GM23338 (cell line): ENCODE measurements at regions not wholly inside any gene's neighbourhood (a gene's known extent, or its start where the extent isn't known, plus 50 kb on each side); places are given as distances from the start of the nearest gene placed in this dataset.

Source experiments
- ATAC-seq: fragments of 200-7000 bp; cut with Tn5 transposase; 3 replicates; pipeline ENCODE4 v1.9.1; 2020
- DNase-seq: peaks from one replicate; pipeline ENCODE4 v3.0.0-alpha.2; 2015; ENCODE audit warnings: low spot score
- H2AFZ ChIP-seq: fragments of 200-600 bp; sonication (generic); 2 replicates; pipeline ENCODE4 v1.8.0; 2016; ENCODE audit warnings: antibody characterized with exemption, mild to moderate bottlenecking, moderate library complexity
- H3F3A ChIP-seq: fragments of 200-600 bp; sonication (generic); replicated peaks from 2 replicates; pipeline ENCODE4 v1.8.0; 2017; ENCODE audit warnings: antibody characterized with exemption, mixed run types, low read depth
- H3K27ac ChIP-seq: fragments of 200-600 bp; sonication (generic); 2 replicates; pipeline ENCODE4 v1.6.1; 2016; ENCODE audit warnings: low read depth
- H3K27me3 ChIP-seq: fragments of 200-600 bp; sonication (generic); 2 replicates; pipeline ENCODE4 v1.8.0; 2016; ENCODE audit warnings: mild to moderate bottlenecking, mixed run types, moderate library complexity; ENCODE audit not compliant: insufficient read depth
- H3K36me3 ChIP-seq: fragments of 200-600 bp; sonication (generic); 2 replicates; pipeline ENCODE4 v1.8.0; 2016; ENCODE audit warnings: mild to moderate bottlenecking; ENCODE audit not compliant: insufficient read depth
- H3K4me1 ChIP-seq: fragments of 200-600 bp; sonication (generic); 2 replicates; pipeline ENCODE4 v1.8.0; 2016; ENCODE audit warnings: mild to moderate bottlenecking, moderate library complexity; ENCODE audit not compliant: insufficient read depth
- H3K4me2 ChIP-seq: fragments of 200-600 bp; sonication (generic); 2 replicates; pipeline ENCODE4 v1.7.1; 2017; ENCODE audit warnings: mixed run types
- H3K4me3 ChIP-seq: fragments of 200-600 bp; sonication (generic); 2 replicates; pipeline ENCODE4 v1.6.1; 2016; ENCODE audit warnings: mixed run types
- H3K79me2 ChIP-seq: fragments of 200-600 bp; sonication (generic); replicated peaks from 2 replicates; pipeline ENCODE4 v1.8.0; 2017; ENCODE audit warnings: mild to moderate bottlenecking; ENCODE audit not compliant: insufficient read depth
- H3K9me2 ChIP-seq: fragments of 200-600 bp; sonication (generic); 2 replicates; pipeline ENCODE4 v1.8.0; 2017; ENCODE audit not compliant: insufficient read depth
- H4K20me1 ChIP-seq: fragments of 200-600 bp; sonication (generic); replicated peaks from 2 replicates; pipeline ENCODE4 v1.8.0; 2017; ENCODE audit warnings: mild to moderate bottlenecking; ENCODE audit not compliant: insufficient read depth
- H3K27ac Mint-ChIP-seq: 2 replicates; pipeline ENCODE4 v1.8.0; 2020; ENCODE audit warnings: inconsistent platforms, mild to moderate bottlenecking, moderate library complexity, mixed read lengths
- H3K27me3 Mint-ChIP-seq: 3 replicates; pipeline ENCODE4 v1.8.0; 2022; ENCODE audit warnings: low read depth, mild to moderate bottlenecking, moderate library complexity, mixed read lengths, inconsistent platforms; ENCODE audit not compliant: insufficient read depth, poor library complexity
- H3K36me3 Mint-ChIP-seq: 3 replicates; pipeline ENCODE4 v1.8.0; 2021; ENCODE audit warnings: low read depth, mild to moderate bottlenecking, inconsistent platforms, moderate library complexity, mixed read lengths
- H3K4me1 Mint-ChIP-seq: 3 replicates; pipeline ENCODE4 v1.8.0; 2020; ENCODE audit warnings: mild to moderate bottlenecking, inconsistent platforms, mixed read lengths
- H3K4me3 Mint-ChIP-seq: 3 replicates; pipeline ENCODE4 v1.8.0; 2021; ENCODE audit warnings: moderate library complexity, mild to moderate bottlenecking, inconsistent platforms, mixed read lengths
- H3K9me3 Mint-ChIP-seq: 3 replicates; pipeline ENCODE4 v1.8.0; 2020; ENCODE audit warnings: moderate library complexity, mild to moderate bottlenecking, inconsistent platforms, mixed read lengths
- ETS1 ChIP-seq: IDR thresholded peaks from 2 replicates; pipeline ENCODE4 v1.6.1; 2016; ENCODE audit warnings: antibody characterized with exemption
- EZH2 ChIP-seq: fragments of 200-600 bp; sonication (generic); IDR thresholded peaks from one replicate; pipeline ENCODE4 v1.8.0; 2017; ENCODE audit warnings: antibody characterized with exemption, mild to moderate bottlenecking, low read depth; ENCODE audit not compliant: unreplicated experiment
- EZH2phosphoT487 ChIP-seq: fragments of 200-600 bp; sonication (generic); IDR thresholded peaks from one replicate; pipeline ENCODE4 v1.8.1; 2018; ENCODE audit warnings: antibody characterized with exemption; ENCODE audit not compliant: unreplicated experiment
- NANOG ChIP-seq: IDR thresholded peaks from 2 replicates; pipeline ENCODE4 v1.6.1; 2016; ENCODE audit warnings: antibody characterized with exemption, borderline replicate concordance
- STAT1 ChIP-seq: IDR thresholded peaks from one replicate; pipeline ENCODE4 v1.6.1; 2016; ENCODE audit warnings: antibody characterized with exemption; ENCODE audit not compliant: unreplicated experiment
- ZNF114 ChIP-seq: fragments of 250-450 bp; sonication (Bioruptor Pico); IDR thresholded peaks from 2 replicates; pipeline ENCODE4 v1.5.0; 2020; ENCODE audit warnings: mild to moderate bottlenecking, moderate library complexity
- ZNF331 ChIP-seq: fragments of 250-450 bp; sonication (Bioruptor Pico); IDR thresholded peaks from 2 replicates; pipeline ENCODE4 v1.5.0; 2020; ENCODE audit warnings: low read depth, mild to moderate bottlenecking, moderate library complexity
- TF ChIP-seq, protein P1 (sequence below), 2 experiments: fragments of 200-600 bp in 1 of 2; sonication (generic) in 1 of 2; conservative IDR thresholded peaks; 2 replicates each; pipeline versions ENCODE4 v1.5.1 to v1.6.1; 2016 to 2017; ENCODE audit warnings: antibody characterized with exemption in 2 of 2, low read depth in 2 of 2, mild to moderate bottlenecking in 2 of 2, moderate library complexity in 1 of 2
- TF ChIP-seq, protein P2 (sequence below): fragments of 250-450 bp; sonication (Bioruptor Pico); IDR thresholded peaks from 2 replicates; pipeline ENCODE4 v1.5.0; 2020; ENCODE audit warnings: mild to moderate bottlenecking, moderate library complexity

- Histone ChIP-seq H4K20me1 (no peaks in the 10 kb centered on the region), H3K4me1 (no peaks in the 10 kb centered on the region), H3F3A (no peaks in the 10 kb centered on the region), H3K9me2 (no peaks in the 10 kb centered on the region), H3K4me3 (no peak overlapping the region), H3K4me2 (no peak overlapping the region), H3K79me2 (no peaks in the 10 kb centered on the region), H3K27me3 (no peaks in the 10 kb centered on the region), H2AFZ (no peak overlapping the region), H3K36me3 (no peaks in the 10 kb centered on the region), H3K27ac (no peak overlapping the region)
- no peak overlapping the region for H3K27ac Mint-ChIP-seq
- peaks cover 3% of the 10 kb centered on the region for H3K27me3 Mint-ChIP-seq
- DNase-seq, result no peak
- H3K36me3 Mint-ChIP-seq, result no peaks in the 10 kb centered on the region
- TF ChIP-seq, protein P1, sequence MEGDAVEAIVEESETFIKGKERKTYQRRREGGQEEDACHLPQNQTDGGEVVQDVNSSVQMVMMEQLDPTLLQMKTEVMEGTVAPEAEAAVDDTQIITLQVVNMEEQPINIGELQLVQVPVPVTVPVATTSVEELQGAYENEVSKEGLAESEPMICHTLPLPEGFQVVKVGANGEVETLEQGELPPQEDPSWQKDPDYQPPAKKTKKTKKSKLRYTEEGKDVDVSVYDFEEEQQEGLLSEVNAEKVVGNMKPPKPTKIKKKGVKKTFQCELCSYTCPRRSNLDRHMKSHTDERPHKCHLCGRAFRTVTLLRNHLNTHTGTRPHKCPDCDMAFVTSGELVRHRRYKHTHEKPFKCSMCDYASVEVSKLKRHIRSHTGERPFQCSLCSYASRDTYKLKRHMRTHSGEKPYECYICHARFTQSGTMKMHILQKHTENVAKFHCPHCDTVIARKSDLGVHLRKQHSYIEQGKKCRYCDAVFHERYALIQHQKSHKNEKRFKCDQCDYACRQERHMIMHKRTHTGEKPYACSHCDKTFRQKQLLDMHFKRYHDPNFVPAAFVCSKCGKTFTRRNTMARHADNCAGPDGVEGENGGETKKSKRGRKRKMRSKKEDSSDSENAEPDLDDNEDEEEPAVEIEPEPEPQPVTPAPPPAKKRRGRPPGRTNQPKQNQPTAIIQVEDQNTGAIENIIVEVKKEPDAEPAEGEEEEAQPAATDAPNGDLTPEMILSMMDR (conservative IDR thresholded peaks at IDR 0.05; ENCODE audit: low read depth in 2 of 2), result no peak
- no peak for TF ChIP-seq ETS1
- TF ChIP-seq STAT1, result no peak
- no peak for TF ChIP-seq ZNF331 (CRISPR knock-in tag)
- TF ChIP-seq, protein P2, sequence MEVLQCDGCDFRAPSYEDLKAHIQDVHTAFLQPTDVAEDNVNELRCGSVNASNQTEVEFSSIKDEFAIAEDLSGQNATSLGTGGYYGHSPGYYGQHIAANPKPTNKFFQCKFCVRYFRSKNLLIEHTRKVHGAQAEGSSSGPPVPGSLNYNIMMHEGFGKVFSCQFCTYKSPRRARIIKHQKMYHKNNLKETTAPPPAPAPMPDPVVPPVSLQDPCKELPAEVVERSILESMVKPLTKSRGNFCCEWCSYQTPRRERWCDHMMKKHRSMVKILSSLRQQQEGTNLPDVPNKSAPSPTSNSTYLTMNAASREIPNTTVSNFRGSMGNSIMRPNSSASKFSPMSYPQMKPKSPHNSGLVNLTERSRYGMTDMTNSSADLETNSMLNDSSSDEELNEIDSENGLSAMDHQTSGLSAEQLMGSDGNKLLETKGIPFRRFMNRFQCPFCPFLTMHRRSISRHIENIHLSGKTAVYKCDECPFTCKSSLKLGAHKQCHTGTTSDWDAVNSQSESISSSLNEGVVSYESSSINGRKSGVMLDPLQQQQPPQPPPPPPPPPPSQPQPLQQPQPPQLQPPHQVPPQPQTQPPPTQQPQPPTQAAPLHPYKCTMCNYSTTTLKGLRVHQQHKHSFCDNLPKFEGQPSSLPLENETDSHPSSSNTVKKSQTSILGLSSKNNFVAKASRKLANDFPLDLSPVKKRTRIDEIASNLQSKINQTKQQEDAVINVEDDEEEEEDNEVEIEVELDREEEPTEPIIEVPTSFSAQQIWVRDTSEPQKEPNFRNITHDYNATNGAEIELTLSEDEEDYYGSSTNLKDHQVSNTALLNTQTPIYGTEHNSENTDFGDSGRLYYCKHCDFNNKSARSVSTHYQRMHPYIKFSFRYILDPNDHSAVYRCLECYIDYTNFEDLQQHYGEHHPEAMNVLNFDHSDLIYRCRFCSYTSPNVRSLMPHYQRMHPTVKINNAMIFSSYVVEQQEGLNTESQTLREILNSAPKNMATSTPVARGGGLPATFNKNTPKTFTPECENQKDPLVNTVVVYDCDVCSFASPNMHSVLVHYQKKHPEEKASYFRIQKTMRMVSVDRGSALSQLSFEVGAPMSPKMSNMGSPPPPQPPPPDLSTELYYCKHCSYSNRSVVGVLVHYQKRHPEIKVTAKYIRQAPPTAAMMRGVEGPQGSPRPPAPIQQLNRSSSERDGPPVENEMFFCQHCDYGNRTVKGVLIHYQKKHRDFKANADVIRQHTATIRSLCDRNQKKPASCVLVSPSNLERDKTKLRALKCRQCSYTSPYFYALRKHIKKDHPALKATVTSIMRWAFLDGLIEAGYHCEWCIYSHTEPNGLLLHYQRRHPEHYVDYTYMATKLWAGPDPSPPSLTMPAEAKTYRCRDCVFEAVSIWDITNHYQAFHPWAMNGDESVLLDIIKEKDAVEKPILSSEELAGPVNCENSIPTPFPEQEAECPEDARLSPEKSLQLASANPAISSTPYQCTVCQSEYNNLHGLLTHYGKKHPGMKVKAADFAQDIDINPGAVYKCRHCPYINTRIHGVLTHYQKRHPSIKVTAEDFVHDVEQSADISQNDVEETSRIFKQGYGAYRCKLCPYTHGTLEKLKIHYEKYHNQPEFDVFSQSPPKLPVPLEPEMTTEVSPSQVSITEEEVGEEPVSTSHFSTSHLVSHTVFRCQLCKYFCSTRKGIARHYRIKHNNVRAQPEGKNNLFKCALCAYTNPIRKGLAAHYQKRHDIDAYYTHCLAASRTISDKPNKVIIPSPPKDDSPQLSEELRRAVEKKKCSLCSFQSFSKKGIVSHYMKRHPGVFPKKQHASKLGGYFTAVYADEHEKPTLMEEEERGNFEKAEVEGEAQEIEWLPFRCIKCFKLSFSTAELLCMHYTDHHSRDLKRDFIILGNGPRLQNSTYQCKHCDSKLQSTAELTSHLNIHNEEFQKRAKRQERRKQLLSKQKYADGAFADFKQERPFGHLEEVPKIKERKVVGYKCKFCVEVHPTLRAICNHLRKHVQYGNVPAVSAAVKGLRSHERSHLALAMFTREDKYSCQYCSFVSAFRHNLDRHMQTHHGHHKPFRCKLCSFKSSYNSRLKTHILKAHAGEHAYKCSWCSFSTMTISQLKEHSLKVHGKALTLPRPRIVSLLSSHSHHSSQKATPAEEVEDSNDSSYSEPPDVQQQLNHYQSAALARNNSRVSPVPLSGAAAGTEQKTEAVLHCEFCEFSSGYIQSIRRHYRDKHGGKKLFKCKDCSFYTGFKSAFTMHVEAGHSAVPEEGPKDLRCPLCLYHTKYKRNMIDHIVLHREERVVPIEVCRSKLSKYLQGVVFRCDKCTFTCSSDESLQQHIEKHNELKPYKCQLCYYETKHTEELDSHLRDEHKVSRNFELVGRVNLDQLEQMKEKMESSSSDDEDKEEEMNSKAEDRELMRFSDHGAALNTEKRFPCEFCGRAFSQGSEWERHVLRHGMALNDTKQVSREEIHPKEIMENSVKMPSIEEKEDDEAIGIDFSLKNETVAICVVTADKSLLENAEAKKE (CRISPR knock-in tag), result no peak
- no peak for TF ChIP-seq ZNF114
- no peak for TF ChIP-seq NANOG
- TF ChIP-seq EZH2phosphoT487, result no peak
- no peak for TF ChIP-seq EZH2
- no peak overlapping the region for H3K4me3 Mint-ChIP-seq
- no peak for ATAC-seq
- H3K9me3 Mint-ChIP-seq, result no peaks in the 10 kb centered on the region
- peaks cover 3% of the 10 kb centered on the region; the same call in 1 of the 3 replicates for H3K4me1 Mint-ChIP-seq
Observed at GRCh38 chr12:24707334-24707733, 241.6 kb downstream of the BCAT1 start.
